ENCODE measurements at regions not wholly inside any gene's neighbourhood (a gene's known extent, or its start where the extent isn't known, plus 50 kb on each side); places are given as distances from the start of the nearest gene placed in this dataset.

DNA sequence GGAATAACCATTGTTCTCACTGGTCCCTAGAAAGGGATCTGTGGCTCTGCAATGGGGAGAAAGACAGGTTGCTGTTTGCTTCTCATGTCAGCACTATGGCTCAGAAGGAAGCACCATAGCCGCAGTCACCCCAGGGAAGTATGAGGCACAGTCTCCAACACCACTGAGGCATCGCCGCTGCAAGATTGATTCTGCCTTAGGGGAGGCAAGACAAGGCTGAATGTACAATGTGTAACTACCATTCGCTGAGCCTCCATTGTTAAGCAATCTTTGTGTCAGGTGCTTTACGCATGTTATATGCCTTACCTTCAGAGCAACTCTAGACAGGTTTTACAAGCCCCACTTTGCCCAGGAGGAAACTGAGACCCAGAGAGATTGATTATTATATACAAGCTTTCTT is 100.7 kb upstream of the KCNMB2 start:
- Mint-ChIP-seq H3K4me1 (no peaks in the 10 kb centered on the region), H3K9me3 (no peaks in the 10 kb centered on the region), H3K4me3 (no peak overlapping the region), H3K27ac (no peak overlapping the region), H3K27me3 (ENCODE audit: low read depth, poor library complexity) (no peaks in the 10 kb centered on the region), H3K36me3 (ENCODE audit: low read depth) (no peaks in the 10 kb centered on the region)
- TF ChIP-seq, protein P1, sequence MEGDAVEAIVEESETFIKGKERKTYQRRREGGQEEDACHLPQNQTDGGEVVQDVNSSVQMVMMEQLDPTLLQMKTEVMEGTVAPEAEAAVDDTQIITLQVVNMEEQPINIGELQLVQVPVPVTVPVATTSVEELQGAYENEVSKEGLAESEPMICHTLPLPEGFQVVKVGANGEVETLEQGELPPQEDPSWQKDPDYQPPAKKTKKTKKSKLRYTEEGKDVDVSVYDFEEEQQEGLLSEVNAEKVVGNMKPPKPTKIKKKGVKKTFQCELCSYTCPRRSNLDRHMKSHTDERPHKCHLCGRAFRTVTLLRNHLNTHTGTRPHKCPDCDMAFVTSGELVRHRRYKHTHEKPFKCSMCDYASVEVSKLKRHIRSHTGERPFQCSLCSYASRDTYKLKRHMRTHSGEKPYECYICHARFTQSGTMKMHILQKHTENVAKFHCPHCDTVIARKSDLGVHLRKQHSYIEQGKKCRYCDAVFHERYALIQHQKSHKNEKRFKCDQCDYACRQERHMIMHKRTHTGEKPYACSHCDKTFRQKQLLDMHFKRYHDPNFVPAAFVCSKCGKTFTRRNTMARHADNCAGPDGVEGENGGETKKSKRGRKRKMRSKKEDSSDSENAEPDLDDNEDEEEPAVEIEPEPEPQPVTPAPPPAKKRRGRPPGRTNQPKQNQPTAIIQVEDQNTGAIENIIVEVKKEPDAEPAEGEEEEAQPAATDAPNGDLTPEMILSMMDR (IDR thresholded peaks at IDR 0.05) = no peak
- DNase-seq = no peak

DNA sequence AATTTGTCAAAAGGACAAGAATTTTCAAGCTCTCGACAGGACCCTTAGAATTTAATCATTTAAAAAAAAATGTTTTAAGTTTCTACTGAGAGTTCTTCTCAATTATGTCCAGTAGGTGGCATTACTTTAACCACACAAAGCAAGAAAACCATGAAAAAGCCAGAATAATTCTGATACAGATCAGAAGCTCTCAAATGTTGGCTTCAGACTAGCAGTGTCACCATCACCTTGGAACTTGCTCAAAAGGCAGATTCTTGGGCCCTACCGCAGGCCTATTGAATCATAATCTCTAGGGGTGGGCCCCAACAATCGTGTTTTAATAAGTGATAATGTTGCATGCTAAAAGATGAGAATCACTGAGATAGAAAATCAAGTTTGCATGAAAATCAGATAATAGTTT is 99.5 kb upstream of the KCNMB2 start:
- DNase-seq = no peak
- H3K9me3 Mint-ChIP-seq = no peaks in the 10 kb centered on the region
- TF ChIP-seq, protein P1 (IDR thresholded peaks at IDR 0.05) = peak; percentile 61
- H3K27ac Mint-ChIP-seq = no peak overlapping the region
- no peaks in the 10 kb centered on the region for H3K4me1 Mint-ChIP-seq
- H3K27me3 Mint-ChIP-seq (ENCODE audit: low read depth, poor library complexity) = no peaks in the 10 kb centered on the region
- H3K4me3 Mint-ChIP-seq = no peak overlapping the region
- no peaks in the 10 kb centered on the region for H3K36me3 Mint-ChIP-seq (ENCODE audit: low read depth)

DNA sequence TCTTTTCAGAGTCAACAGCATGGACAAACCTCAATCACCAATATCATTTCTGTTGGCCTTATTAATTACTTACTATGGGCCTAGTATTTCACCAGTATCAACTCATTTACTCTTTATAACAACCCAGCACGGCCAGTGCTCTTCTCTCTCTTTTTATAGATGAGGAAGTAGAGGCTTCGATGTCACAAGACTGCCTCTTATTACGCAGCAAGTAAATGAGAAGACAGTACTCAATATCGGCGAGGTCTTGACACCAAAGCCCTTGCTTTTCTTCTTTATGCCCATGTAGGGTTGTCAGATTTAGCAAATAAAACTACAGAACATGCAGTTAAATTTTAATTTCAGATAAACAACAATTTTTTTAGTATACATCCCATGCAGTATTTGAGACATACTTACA is 99.0 kb upstream of the KCNMB2 start:
- TF ChIP-seq, protein P1 (IDR thresholded peaks at IDR 0.05) = no peak
- Mint-ChIP-seq H3K36me3 (ENCODE audit: low read depth) (no peaks in the 10 kb centered on the region), H3K4me3 (no peak overlapping the region), H3K9me3 (no peaks in the 10 kb centered on the region), H3K27ac (no peak overlapping the region), H3K4me1 (no peaks in the 10 kb centered on the region), H3K27me3 (ENCODE audit: low read depth, poor library complexity) (no peaks in the 10 kb centered on the region)
- no peak for DNase-seq

DNA sequence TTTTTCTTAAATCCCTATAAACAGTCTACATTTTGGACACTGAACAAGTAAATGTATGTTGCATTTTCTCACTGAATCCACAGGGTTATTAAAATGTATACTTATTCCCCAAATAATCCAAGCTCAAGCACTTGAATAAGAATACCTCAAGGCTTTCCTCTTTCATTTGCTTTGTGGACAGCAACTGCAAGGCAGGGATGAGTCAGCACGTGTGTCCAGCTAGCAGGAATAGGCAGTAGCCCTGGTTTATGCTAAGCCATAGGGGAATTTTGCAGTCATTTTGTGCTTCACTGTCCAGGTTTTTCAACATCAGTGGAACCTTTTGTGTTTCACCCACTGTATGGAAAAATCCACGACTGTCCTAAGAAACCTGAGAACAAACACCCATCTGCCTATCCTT is 96.7 kb upstream of the KCNMB2 start:
- DNase-seq = no peak
- Mint-ChIP-seq H3K36me3 (ENCODE audit: low read depth) (no peaks in the 10 kb centered on the region), H3K4me3 (no peak overlapping the region), H3K9me3 (no peaks in the 10 kb centered on the region), H3K4me1 (no peaks in the 10 kb centered on the region), H3K27me3 (ENCODE audit: low read depth, poor library complexity) (no peaks in the 10 kb centered on the region), H3K27ac (no peak overlapping the region)
- TF ChIP-seq, protein P1 (IDR thresholded peaks at IDR 0.05) = no peak

DNA sequence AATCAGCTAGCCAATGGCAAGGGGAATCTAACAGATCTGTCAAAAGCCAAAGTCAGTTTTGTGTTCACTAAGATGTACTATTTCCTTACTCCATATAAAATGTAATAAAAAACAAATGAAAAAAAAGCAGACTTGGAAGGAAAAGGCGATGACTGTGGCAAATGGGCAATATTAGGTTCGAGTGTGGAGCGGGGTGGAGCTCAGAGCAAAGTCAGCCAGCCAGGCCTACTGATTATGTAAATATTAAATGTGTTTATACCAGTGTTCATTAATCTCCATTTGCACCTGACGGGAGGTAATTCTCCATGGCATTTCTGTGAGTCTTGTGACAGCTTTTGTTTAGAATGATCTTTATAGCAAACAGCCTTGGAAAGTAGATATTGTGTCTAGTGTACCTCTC is 96.2 kb upstream of the KCNMB2 start:
- no peak for DNase-seq
- TF ChIP-seq, protein P1 (IDR thresholded peaks at IDR 0.05) = no peak
- no peaks in the 10 kb centered on the region for H3K4me1 Mint-ChIP-seq
- no peak overlapping the region for H3K4me3 Mint-ChIP-seq
- no peaks in the 10 kb centered on the region for H3K36me3 Mint-ChIP-seq (ENCODE audit: low read depth)
- no peaks in the 10 kb centered on the region for H3K9me3 Mint-ChIP-seq
- no peaks in the 10 kb centered on the region for H3K27me3 Mint-ChIP-seq (ENCODE audit: low read depth, poor library complexity)
- H3K27ac Mint-ChIP-seq = no peak overlapping the region

DNA sequence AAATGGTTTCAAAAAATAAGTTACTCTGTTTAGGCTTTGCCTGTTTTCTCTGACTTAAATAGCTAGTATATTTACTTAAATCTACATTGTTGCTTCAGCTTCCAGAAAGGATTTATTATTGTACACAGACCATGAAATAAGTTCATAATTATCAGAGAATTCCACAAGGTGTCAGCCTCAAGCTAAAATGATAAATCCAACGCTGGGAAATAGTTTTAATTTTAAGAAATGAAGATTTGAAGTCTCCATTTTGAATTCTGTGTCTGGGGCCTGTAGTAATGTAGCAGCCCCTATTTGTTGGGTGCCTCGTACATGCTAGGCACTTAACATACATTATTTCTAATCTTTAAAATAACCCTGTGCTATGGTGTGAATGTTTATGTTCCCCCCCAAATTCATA is 92.6 kb upstream of the KCNMB2 start:
- no peaks in the 10 kb centered on the region for H3K27me3 Mint-ChIP-seq (ENCODE audit: low read depth, poor library complexity)
- H3K27ac Mint-ChIP-seq = no peak overlapping the region
- H3K36me3 Mint-ChIP-seq (ENCODE audit: low read depth) = no peaks in the 10 kb centered on the region
- H3K9me3 Mint-ChIP-seq = peaks cover 4% of the 10 kb centered on the region
- H3K4me1 Mint-ChIP-seq = no peaks in the 10 kb centered on the region
- TF ChIP-seq, protein P1 (IDR thresholded peaks at IDR 0.05) = no peak
- no peak overlapping the region for H3K4me3 Mint-ChIP-seq
- DNase-seq = no peak
